ENCODE measurements at regions not wholly inside any gene's neighbourhood (a gene's known extent, or its start where the extent isn't known, plus 50 kb on each side); places are given as distances from the start of the nearest gene placed in this dataset.
A peak's percentile ranks its signal among the peaks of the same experiment; 100 is the strongest.

GRCh38 chr3:165339753-165340152 is 143.6 kb upstream of the SLITRK3 start:
- peak; percentile 42 for DNase-seq (ENCODE audit: low spot score)

- peak; percentile 1 for DNase-seq (ENCODE audit: low spot score)
Observed at GRCh38 chr3:165336786-165337185, 140.6 kb upstream of the SLITRK3 start.
